PC-9 (cell line): ENCODE measurements at regions not wholly inside any gene's neighbourhood (a gene's known extent, or its start where the extent isn't known, plus 50 kb on each side); places are given as distances from the start of the nearest gene placed in this dataset.

Source experiments
- BruUV-seq: library from RNA; stranded (reverse); fragments of 400-500 nt; replicated peaks from 2 replicates; lab custom pipeline; 2021; lab: Mats Ljungman, UMichigan
- CTCF ChIA-PET: fragments of 300-600 bp; sonication (Branson Sonifier 250); formaldehyde crosslinking; loops from one replicate; lab custom pipeline; 2022; ENCODE audit warnings: antibody characterized with exemption; lab: Charles Lee
- POLR2A ChIA-PET: fragments of 300-600 bp; sonication (Branson Sonifier 250); formaldehyde crosslinking; loops from one replicate; lab custom pipeline; 2022; ENCODE audit warnings: antibody characterized with exemption; ENCODE audit not compliant: unreplicated experiment; lab: Charles Lee
- DNase-seq, 2 experiments: peaks; one replicate each; pipeline versions ENCODE4 v3.0.0 to v3.0.0-alpha.2; 2015 to 2022; ENCODE audit warnings: mixed read lengths in 1 of 2
- H2AFZ ChIP-seq: fragments of 200-600 bp; sonication (generic); 2 replicates; pipeline ENCODE4 v1.8.1; 2017; ENCODE audit warnings: antibody characterized with exemption
- H3F3A ChIP-seq: fragments of 200-600 bp; sonication (generic); 2 replicates; pipeline ENCODE4 v1.8.1; 2017; ENCODE audit warnings: antibody characterized with exemption, mild to moderate bottlenecking, low read depth; ENCODE audit not compliant: insufficient read depth
- H3K27ac ChIP-seq: fragments of 200-600 bp; sonication (generic); 2 replicates; pipeline ENCODE4 v1.6.1; 2016; ENCODE audit warnings: mixed run types
- H3K27me3 ChIP-seq: fragments of 200-600 bp; sonication (generic); 2 replicates; pipeline ENCODE4 v1.6.1; 2016; ENCODE audit warnings: low read depth, mixed run types; ENCODE audit not compliant: insufficient read depth
- H3K36me3 ChIP-seq: fragments of 200-600 bp; sonication (generic); 2 replicates; pipeline ENCODE4 v1.6.1; 2016; ENCODE audit warnings: low read depth, mixed run types
- H3K4me1 ChIP-seq: fragments of 200-600 bp; sonication (generic); replicated peaks from 2 replicates; pipeline ENCODE4 v1.6.1; 2016; ENCODE audit warnings: mixed run types; ENCODE audit not compliant: insufficient read depth
- H3K4me2 ChIP-seq: fragments of 200-600 bp; sonication (generic); 2 replicates; pipeline ENCODE4 v1.6.1; 2017; ENCODE audit warnings: mixed run types
- H3K4me3 ChIP-seq: fragments of 200-600 bp; sonication (generic); 2 replicates; pipeline ENCODE4 v1.6.1; 2016; ENCODE audit warnings: mixed run types
- H3K79me2 ChIP-seq: fragments of 200-600 bp; sonication (generic); 2 replicates; pipeline ENCODE4 v1.6.1; 2017; ENCODE audit warnings: low read depth, mixed run types
- H3K9me2 ChIP-seq: fragments of 200-600 bp; sonication (generic); 2 replicates; pipeline ENCODE4 v1.8.1; 2017; ENCODE audit warnings: mild to moderate bottlenecking; ENCODE audit not compliant: insufficient read depth
- H3K9me3 ChIP-seq: fragments of 200-600 bp; sonication (generic); 2 replicates; pipeline ENCODE4 v1.8.1; 2016; ENCODE audit warnings: low read depth; ENCODE audit not compliant: insufficient read depth
- H4K20me1 ChIP-seq: fragments of 200-600 bp; sonication (generic); 2 replicates; pipeline ENCODE4 v1.8.1; 2017; ENCODE audit not compliant: insufficient read depth
- CTCF ChIP-seq: fragments of 200-600 bp; sonication (generic); conservative IDR thresholded peaks from 2 replicates; pipeline ENCODE4 v1.6.1; 2017; ENCODE audit warnings: mixed run types, antibody characterized with exemption, mild to moderate bottlenecking, moderate library complexity
- EZH2 ChIP-seq: fragments of 200-600 bp; sonication (generic); IDR thresholded peaks from 2 replicates; pipeline ENCODE4 v1.8.0; 2017; ENCODE audit warnings: antibody characterized with exemption, low read depth
- intact Hi-C: fragments of 100-400 bp; cut with micrococcal nuclease; formaldehyde crosslinking; loops from one replicate; pipeline ENCODE4 v1.10.0; 2022; ENCODE audit not compliant: unreplicated experiment

GRCh38 chr11:43197379-43197778 lies 114.4 kb upstream of the API5 start:
- ChIA-PET CTCF (no interaction called here), POLR2A (no interaction called here)
- no peak for DNase-seq
- Histone ChIP-seq H2AFZ (no peak overlapping the region), H3K9me3 (no peaks in the 10 kb centered on the region), H3K4me1 (no peaks in the 10 kb centered on the region), H3K9me2 (no peaks in the 10 kb centered on the region), H3K27ac (no peak overlapping the region), H4K20me1 (no peaks in the 10 kb centered on the region), H3K4me2 (no peak overlapping the region), H3F3A (no peaks in the 10 kb centered on the region), H3K4me3 (no peak overlapping the region), H3K27me3 (no peaks in the 10 kb centered on the region), H3K79me2 (no peaks in the 10 kb centered on the region), H3K36me3 (no peaks in the 10 kb centered on the region)
- intact Hi-C loops = no loop called here
- no peak for TF ChIP-seq EZH2
- TF ChIP-seq CTCF = no peak
- BruUV-seq = no TSS peak

DNA sequence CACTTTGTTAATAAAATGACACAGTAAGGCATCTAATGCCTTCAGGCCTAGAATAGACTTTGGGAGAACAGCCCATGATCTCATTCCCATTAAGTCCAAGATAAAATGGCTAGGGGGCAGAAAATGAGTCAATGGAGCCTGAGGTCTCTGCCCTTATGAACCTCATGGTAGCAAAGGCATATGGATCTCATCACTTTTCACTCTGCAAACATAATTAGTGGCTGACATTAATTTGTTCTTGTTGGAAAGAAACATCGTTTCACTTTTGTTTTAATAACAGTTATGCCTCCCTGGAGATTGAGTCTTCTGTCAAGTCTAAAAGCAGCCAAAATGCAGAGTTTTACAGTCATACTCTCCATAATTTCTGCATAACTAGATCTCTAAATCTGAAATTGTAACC lies 111.8 kb upstream of the API5 start:
- Histone ChIP-seq H3K79me2 (no peaks in the 10 kb centered on the region), H3K4me1 (no peaks in the 10 kb centered on the region), H3F3A (no peaks in the 10 kb centered on the region), H2AFZ (no peak overlapping the region), H3K36me3 (no peaks in the 10 kb centered on the region), H3K4me2 (no peak overlapping the region), H3K9me2 (no peaks in the 10 kb centered on the region), H3K4me3 (no peak overlapping the region), H4K20me1 (no peaks in the 10 kb centered on the region), H3K27ac (no peak overlapping the region), H3K27me3 (no peaks in the 10 kb centered on the region), H3K9me3 (no peaks in the 10 kb centered on the region)
- DNase-seq = no peak
- ChIA-PET CTCF (no interaction called here), POLR2A (no interaction called here)
- intact Hi-C loops = no loop called here
- TF ChIP-seq EZH2 (no peak), CTCF (no peak)
- no TSS peak for BruUV-seq

- TF ChIP-seq CTCF (no peak), EZH2 (no peak)
- Histone ChIP-seq H3K4me3 (no peak overlapping the region), H2AFZ (no peak overlapping the region), H3K4me2 (no peak overlapping the region), H3F3A (no peaks in the 10 kb centered on the region), H3K4me1 (no peaks in the 10 kb centered on the region), H3K79me2 (no peaks in the 10 kb centered on the region), H4K20me1 (no peaks in the 10 kb centered on the region), H3K36me3 (no peaks in the 10 kb centered on the region), H3K27ac (no peak overlapping the region), H3K9me3 (no peaks in the 10 kb centered on the region), H3K9me2 (no peaks in the 10 kb centered on the region), H3K27me3 (no peaks in the 10 kb centered on the region)
- ChIA-PET POLR2A (no interaction called here), CTCF (no interaction called here)
- DNase-seq = peak in 1 of 2 experiments; percentile 0
- intact Hi-C loops = no loop called here
- no TSS peak for BruUV-seq
Observed at GRCh38 chr11:43212279-43212678, 99.5 kb upstream of the API5 start.
